ENCODE measurements at regions not wholly inside any gene's neighbourhood (a gene's known extent, or its start where the extent isn't known, plus 50 kb on each side); places are given as distances from the start of the nearest gene placed in this dataset.

DNA sequence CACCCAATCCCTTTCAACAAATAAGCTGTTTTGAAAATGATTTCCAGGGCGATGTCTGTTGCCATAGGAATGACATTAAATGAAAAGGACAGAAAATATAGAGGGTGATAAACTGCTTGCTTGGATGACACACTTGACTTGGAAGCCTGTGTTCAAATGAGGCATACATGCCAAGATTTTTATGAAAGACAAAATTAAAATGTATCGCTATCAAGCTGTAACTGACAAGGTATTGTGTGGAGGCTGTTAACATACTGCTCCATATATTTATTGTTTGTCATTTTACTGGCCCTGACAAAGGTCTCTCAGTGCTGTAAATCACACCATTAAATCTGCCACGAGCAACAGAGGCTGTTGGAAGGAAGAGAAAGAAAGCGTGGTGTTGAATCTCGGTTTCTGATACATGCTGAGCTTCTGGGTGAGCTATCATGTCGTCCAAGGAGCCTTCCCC is 456.2 kb upstream of the SALL1 start:
- no peak for TF ChIP-seq GATA3 (IDR thresholded peaks at IDR 0.05; ENCODE audit: low read depth, low read length)
- no peak for TF ChIP-seq GATA2 (IDR thresholded peaks at IDR 0.05; ENCODE audit: low read depth, low read length)

Data from SH-SY5Y (cell line).